ENCODE measurements at regions not wholly inside any gene's neighbourhood (a gene's known extent, or its start where the extent isn't known, plus 50 kb on each side); places are given as distances from the start of the nearest gene placed in this dataset.

DNA sequence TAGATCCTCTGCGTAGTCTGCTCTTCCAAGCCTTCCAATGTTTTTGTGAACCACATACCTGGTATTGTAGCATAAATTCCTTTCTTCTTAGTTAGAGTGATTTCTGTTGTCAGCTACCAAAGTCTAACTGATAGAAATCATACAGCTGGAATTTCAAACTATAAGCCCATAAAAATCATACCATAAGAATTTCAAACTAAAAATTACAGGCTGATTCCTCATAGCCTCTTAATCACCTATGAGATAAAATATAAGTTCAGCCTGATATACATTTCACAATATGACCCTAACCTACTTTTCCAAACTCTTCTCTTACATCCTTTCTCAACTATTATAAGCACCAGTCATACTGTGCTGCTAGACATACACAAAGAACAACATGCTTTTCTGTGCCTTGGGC is 64.8 kb downstream of the PTHLH start:
- DNase-seq: peak; percentile 33

- peak; percentile 9 for DNase-seq
Observed at GRCh38 chr12:27906658-27907473, 65.7 kb downstream of the PTHLH start.

GRCh38 chr12:27906127-27906500 is 66.4 kb downstream of the PTHLH start:
- no peak for DNase-seq

GRCh38 chr12:27905285-27906126 is 67.0 kb downstream of the PTHLH start:
- DNase-seq: no peak

- DNase-seq: no peak
Observed at GRCh38 chr12:27902651-27903050, 69.9 kb downstream of the PTHLH start.

DNA sequence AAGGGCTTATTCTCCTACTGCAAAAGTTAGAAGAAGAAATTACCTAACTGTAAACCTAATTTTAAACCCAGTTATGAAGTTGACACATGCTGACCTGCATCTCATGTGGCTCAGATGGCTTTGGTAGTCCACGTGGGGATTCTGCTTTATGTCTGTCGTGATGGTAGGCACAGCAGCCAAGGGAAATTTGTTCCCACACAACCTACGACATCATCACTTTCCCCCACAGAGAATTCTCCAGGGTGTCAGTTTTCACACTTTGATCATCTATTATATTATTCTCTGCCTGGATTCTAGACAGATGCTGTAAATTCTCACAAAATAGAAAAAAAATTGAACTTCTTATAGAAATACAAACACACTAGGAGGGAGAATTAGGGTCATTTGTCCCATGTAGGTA is 70.6 kb downstream of the PTHLH start:
- DNase-seq: no peak

GRCh38 chr12:27900920-27901879 is 71.3 kb downstream of the PTHLH start:
- DNase-seq: no peak

DNA sequence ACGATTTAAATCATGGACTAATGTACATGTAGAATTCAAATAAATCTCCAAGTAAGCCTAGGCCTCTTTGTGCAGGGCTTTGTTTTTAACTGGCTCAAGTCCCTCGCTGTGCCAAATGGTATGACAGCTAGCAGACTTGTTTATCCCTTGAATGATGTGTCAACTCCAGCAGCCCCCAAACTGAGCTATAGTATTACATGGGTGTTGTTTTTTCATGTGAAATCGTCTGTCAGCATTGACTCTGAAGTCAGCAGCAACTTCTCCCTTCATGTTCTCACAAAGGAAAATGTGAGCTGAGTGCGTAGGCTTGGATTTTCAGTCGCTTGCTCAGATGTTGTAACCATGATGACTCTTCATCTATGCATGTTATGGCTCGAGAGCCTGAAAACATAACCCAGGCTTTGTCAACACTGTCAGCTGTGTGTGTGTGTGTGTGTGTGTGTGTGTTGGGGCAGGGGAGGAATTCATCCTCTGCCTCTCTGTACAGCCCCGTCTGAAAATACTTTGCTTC is 73.3 kb downstream of the PTHLH start:
- DNase-seq: peak; percentile 92

DNA sequence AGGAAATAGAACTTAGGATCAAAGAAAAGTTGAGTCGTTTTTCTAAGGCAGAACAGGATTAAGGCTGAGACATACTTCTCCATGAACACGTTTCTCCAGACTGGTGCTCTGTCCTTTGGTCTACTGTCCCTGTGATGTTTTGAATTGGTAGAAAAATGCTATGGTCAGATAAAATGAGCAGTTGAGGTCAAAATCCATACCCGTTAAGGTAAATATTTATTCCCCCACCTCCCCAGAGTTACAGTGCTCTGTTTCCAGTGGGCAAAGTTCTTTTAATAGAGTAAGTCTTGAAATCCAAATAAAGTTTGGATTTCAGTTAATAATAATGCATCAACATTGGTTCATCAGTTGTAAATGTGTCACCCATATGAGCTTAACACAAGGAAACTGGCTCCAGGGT is 74.5 kb downstream of the PTHLH start:
- DNase-seq: no peak

DNA sequence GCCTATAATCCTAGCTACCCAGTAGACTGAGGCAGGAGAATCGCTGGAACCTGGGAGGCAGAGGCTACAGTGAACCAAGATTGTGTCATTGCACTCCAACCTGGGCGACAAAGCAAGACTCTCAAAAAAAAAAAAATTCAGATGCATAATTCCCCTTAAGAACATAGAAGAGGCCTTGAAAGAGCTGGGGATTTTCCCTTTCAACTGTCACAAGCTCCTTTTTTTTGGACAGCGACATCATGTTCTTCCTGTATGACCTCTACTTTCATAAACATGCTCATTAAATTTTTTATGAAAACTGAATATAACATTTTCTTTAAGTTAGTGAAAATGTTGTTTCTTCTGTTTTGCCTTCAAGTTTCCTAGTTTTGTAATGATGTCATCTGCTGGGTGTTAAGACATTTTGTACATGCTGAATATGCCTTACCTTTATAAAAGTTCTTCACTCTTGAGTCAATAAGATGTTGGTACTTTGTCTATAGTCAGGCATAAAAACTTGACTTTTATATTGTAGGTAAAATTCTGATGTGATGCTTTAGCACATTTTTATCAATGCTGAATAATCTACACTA is 76.0 kb downstream of the PTHLH start:
- no peak for DNase-seq

DNA sequence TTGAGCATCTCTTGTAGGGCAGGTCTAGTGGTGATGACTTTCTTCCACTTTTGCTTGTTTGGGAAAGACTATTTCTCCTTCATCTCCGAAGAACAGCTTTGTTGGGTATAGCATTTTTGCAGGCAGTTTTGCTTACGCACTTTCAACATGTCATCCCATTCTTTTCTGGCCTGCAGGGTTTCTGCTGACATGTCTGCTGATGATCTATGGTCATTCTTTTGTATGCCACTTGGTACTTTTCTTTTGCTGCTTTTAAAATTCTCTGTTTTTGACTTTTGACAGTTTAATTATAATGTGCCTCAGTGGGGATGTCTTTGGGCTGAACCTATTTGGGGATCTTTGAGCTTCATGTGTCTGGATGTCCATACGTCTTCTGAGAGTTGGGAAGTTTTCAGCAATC is 78.2 kb downstream of the PTHLH start:
- no peak for DNase-seq

DNA sequence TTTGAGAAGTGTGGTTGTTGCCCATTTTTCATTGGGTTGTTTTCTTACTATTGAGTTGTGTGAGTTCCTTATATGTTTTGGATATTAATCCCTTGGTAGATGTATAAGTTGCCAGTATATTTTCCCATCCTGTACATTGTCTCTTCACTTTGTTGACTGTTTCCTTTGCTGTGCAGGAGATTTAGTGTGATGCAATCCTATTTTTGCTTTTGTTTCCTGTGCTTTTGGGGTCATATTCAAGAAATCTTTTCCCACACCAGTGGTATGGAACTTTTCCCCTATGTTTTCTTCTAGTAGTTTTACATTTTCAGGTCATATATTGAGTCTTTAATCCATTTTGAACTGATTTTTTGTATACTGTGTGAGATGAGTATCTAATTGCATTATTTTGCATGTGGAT is 92.8 kb downstream of the PTHLH start:
- DNase-seq: no peak

GRCh38 chr12:27875677-27876076 is 95.6 kb upstream of the MANSC4 start:
- no peak for DNase-seq

- no peak for DNase-seq
Observed at GRCh38 chr12:27873010-27873409, 93.0 kb upstream of the MANSC4 start.

- DNase-seq: no peak
Observed at GRCh38 chr12:27871946-27872345, 91.9 kb upstream of the MANSC4 start.

DNA sequence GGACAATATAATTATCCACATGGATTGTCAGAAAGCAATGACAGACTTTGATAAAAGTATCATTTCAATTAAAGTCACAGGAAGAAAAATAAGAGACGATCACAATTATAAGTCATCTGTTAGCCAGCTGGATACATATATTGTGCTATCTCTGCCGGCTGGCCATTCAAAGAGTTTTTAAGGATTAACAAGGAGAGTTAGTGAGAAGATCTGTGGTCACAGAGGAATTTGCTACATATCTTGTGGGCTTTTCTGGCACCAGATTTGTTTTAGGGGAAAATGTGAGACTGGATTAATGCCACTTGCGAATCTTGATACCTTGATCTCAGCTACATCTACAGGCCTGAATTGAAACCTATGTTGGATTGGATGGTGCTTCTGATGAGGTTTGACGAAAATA is 90.9 kb upstream of the MANSC4 start:
- DNase-seq: peak; percentile 85

DNA sequence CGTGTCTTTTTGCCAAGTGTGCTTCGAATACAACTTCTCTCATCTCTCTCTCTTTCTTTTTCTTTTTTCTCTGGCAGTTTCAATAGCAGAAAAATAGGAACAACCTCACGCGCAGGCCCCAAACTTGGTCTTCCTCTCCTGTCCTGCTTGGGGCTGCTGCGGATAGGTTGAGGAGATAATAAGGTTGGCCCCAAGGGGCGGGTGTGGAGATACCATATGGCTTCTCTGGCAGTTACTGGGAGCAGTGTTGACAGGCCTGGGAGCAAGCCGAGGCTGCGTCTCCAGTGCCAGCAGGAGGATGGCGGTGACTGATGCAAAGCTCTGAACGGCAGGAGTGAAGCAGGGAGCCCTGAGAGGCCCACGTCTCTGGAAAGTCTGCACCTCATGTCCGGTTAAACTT is 89.5 kb upstream of the MANSC4 start:
- DNase-seq: no peak

GRCh38 chr12:27868139-27868538 is 88.1 kb upstream of the MANSC4 start:
- DNase-seq: peak; percentile 94

DNA sequence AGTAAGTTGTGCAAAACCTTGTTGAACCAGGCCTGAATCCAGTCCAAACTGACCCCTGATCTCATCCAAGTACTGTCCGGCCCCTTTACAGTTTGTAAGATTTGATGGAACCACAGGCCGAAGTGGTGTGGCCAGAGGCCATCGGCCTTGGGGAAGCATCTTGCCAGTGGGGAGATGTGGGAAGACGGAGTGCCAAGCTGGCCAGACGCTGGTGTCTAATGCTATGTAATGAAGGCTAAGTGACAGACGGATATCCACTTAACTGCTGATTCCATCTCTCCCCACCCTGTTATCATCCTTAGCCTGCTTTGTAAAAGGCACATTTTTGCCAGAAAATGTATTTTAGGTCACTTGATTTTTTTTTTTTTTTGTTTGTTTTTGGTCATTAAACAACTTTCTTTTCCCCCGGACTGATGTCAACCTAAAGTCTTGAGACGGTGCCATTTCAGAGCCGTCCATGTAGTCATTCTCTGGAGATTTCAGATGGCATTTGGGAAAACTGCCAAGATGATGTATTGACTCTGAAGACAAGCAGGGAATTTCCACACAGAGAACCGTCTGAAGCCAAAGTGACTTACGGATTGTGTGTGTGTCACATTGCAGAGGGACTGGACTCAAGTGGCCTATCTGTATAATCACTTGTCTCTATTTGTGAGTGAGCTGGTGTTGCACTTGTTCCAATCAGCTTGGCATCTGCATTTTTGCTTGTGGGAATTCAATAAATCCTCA is 86.5 kb upstream of the MANSC4 start:
- DNase-seq: peak; percentile 78

- DNase-seq: peak; percentile 70
Observed at GRCh38 chr12:27865421-27865820, 85.4 kb upstream of the MANSC4 start.

DNA sequence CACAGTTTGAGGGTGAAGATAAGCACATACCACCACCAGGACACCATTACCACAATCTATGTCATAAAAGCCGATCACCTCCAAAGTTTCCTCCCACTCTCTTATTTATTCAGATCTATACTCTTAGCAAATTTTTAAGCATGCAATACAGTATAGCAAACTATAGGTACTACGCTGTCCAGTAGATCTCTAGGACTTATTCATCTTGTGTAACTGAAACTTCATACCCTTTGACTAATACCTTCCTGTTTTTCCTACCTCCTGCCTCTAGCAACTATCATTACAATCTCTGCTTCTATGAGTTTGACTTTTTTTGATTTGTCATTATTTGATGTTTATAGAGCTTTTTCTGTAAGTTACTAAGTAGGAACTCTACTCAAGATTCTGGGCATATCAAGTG is 84.5 kb upstream of the MANSC4 start:
- DNase-seq: no peak

DNA sequence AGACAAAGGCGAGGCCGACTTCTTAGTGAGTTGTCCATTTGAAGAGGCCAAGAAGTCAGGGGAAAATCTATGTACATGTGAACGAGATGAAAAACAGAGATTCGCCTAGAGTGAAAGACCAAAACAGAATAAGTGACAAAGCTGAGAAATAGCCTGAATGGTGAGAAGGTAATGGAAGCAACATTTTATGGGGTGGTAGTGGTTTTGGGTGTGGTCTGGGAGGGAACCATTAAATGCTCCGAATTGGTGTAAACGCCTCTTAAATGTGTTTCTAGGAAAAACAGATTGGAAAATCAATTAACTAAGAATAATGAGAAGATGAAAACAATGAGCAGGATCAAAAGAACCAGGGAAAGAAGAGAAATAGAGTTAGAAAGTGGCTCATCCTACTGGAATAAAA is 83.8 kb upstream of the MANSC4 start:
- DNase-seq: no peak
